ENCODE measurements at regions not wholly inside any gene's neighbourhood (a gene's known extent, or its start where the extent isn't known, plus 50 kb on each side); places are given as distances from the start of the nearest gene placed in this dataset.
"Not testable (repeated sequence)": the region's sequence is repeated elsewhere in the genome, so short reads cannot be mapped to it uniquely, and the experiment has no call there.

GRCh38 chr18:70576276-70577022 lies 287.6 kb downstream of the SOCS6 start:
- Histone ChIP-seq H3K4me3 (ENCODE audit: low read depth, low read length) (no peak overlapping the region), H3K36me3 (ENCODE audit: control insufficient read depth, insufficient read depth, low read length) (no peaks in the 10 kb centered on the region), H3K4me1 (ENCODE audit: control insufficient read depth, insufficient read depth, low read length) (no peaks in the 10 kb centered on the region), H3K9ac (ENCODE audit: low read depth, low read length) (no peak overlapping the region), H3K9me3 (ENCODE audit: control insufficient read depth, insufficient read depth, low read length) (no peaks in the 10 kb centered on the region), H3K27me3 (ENCODE audit: control insufficient read depth, insufficient read depth, low read length) (no peaks in the 10 kb centered on the region)

DNA sequence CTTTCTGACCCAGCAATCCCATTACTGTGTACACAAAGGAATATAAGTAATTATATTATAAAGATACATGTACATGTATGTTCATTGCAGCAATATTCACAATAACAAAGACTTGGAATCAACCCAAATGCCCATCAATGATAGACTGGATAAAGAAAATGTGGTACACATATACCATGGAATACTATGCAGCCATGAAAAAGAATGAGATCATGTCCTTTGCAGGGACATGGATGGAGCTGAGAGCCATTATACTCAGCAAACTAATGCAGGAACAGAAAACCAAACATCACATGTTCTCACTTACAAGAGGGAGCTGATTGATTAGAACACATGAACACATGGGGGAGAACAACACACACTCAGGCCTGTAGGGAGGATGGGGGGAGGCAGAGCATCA lies 286.1 kb downstream of the SOCS6 start:
- not testable (repeated sequence) for H3K4me1 ChIP-seq (ENCODE audit: control insufficient read depth, insufficient read depth, low read length); H3K9ac ChIP-seq (ENCODE audit: low read depth, low read length); H3K36me3 ChIP-seq (ENCODE audit: control insufficient read depth, insufficient read depth, low read length); H3K4me3 ChIP-seq (ENCODE audit: low read depth, low read length); H3K27me3 ChIP-seq (ENCODE audit: control insufficient read depth, insufficient read depth, low read length); H3K9me3 ChIP-seq (ENCODE audit: control insufficient read depth, insufficient read depth, low read length)

GRCh38 chr18:70569647-70570046 lies 280.8 kb downstream of the SOCS6 start:
- not testable (repeated sequence) for H3K9ac ChIP-seq (ENCODE audit: low read depth, low read length)

DNA sequence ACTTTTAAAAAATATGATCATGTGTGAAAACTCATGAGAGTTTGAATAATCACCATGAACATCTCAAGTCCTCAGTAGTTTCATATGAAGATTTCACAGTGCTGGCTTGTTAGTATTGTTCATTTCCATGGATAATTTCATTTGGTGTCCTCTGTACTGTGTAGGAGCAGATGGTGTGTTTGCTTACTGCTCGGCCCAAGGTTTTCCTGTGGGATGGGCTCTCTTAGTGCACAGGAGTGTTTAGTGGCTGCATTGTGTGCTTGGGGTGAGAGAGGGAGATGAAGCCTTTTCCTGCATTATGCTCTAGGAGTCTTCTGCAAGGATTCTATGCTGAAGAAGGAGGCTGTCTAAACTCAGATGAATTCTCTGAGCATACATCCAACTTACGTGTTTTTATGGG lies 270.6 kb downstream of the SOCS6 start:
- Histone ChIP-seq H3K36me3 (ENCODE audit: control insufficient read depth, insufficient read depth, low read length) (no peaks in the 10 kb centered on the region), H3K9ac (ENCODE audit: low read depth, low read length) (no peak overlapping the region), H3K9me3 (ENCODE audit: control insufficient read depth, insufficient read depth, low read length) (no peaks in the 10 kb centered on the region), H3K27me3 (ENCODE audit: control insufficient read depth, insufficient read depth, low read length) (no peaks in the 10 kb centered on the region), H3K4me3 (ENCODE audit: low read depth, low read length) (no peak overlapping the region), H3K4me1 (ENCODE audit: control insufficient read depth, insufficient read depth, low read length) (no peaks in the 10 kb centered on the region)

More at GRCh38 chr18:70569647-70570046, 280.8 kb downstream of the SOCS6 start:
- H3K27me3 ChIP-seq (ENCODE audit: control insufficient read depth, insufficient read depth, low read length); H3K36me3 ChIP-seq (ENCODE audit: control insufficient read depth, insufficient read depth, low read length); H3K4me1 ChIP-seq (ENCODE audit: control insufficient read depth, insufficient read depth, low read length); H3K4me3 ChIP-seq (ENCODE audit: low read depth, low read length); H3K9me3 ChIP-seq (ENCODE audit: control insufficient read depth, insufficient read depth, low read length): not testable (repeated sequence)

DNA sequence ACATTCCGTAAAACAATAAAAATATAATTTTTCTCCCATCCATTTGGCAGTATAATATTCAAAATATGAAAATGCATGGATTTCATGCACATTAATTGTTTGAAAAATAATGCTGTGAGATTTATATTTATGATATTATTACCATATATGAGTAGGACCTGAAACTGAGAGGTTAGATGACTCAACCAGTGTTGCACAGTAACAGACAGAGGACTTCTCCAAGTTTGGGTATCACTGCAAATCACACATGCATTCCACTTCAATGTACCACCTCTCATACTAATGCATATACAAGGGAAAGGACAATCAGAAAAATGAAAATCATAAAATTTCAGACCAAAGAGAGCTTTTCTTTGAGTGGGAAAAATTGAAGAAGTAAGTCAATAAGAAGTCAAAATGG lies 269.5 kb downstream of the SOCS6 start:
- Histone ChIP-seq H3K9me3 (ENCODE audit: control insufficient read depth, insufficient read depth, low read length) (no peaks in the 10 kb centered on the region), H3K4me1 (ENCODE audit: control insufficient read depth, insufficient read depth, low read length) (no peaks in the 10 kb centered on the region), H3K9ac (ENCODE audit: low read depth, low read length) (no peak overlapping the region), H3K27me3 (ENCODE audit: control insufficient read depth, insufficient read depth, low read length) (no peaks in the 10 kb centered on the region), H3K36me3 (ENCODE audit: control insufficient read depth, insufficient read depth, low read length) (no peaks in the 10 kb centered on the region), H3K4me3 (ENCODE audit: low read depth, low read length) (no peak overlapping the region)

DNA sequence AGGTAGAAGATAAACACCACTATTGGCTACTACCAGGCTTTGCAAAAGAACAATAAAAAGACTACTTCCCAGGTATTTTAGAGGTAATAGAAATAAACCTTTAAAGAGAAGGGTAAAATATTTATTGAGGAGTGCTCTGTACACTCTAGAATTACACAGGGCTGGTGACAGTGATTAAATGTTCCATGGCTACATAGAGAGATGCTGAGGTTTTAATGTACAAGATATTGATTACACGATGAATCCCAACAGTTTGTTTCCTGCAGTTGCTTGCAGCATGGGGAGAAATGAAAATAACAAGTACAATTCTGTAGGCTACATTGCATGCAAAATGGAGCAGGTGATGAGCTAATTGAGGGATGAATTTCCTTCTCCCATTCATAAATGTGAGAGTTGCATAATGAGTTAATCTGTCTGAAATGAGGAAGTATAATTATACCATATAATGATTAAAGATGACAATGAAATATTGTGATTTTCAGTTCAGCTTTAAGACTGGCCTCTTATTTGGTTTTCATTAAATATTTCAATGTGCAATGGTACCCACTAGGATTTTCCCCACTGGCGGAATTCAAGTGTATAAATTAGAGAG lies 266.1 kb downstream of the SOCS6 start:
- Histone ChIP-seq H3K27me3 (ENCODE audit: control insufficient read depth, insufficient read depth, low read length) (no peaks in the 10 kb centered on the region), H3K9ac (ENCODE audit: low read depth, low read length) (no peak overlapping the region), H3K36me3 (ENCODE audit: control insufficient read depth, insufficient read depth, low read length) (no peaks in the 10 kb centered on the region), H3K4me1 (ENCODE audit: control insufficient read depth, insufficient read depth, low read length) (no peaks in the 10 kb centered on the region), H3K4me3 (ENCODE audit: low read depth, low read length) (no peak overlapping the region), H3K9me3 (ENCODE audit: control insufficient read depth, insufficient read depth, low read length) (no peaks in the 10 kb centered on the region)

DNA sequence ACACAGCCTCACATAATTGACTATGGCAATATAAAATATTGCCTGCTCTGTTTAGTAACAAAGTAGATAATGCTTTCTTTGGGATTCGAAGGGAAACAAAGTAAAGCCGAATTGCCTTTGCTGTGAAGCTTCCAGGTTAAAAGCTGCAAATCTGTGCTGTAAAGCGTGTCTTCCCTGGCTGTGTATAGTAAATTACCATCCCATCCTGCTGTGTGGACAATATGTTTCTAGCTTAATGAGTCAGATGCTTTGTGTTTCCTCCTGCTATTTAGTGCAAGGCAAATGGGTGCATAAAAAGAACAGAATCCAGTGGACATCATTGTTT lies 265.1 kb downstream of the SOCS6 start:
- Histone ChIP-seq H3K27me3 (ENCODE audit: control insufficient read depth, insufficient read depth, low read length) (no peaks in the 10 kb centered on the region), H3K9me3 (ENCODE audit: control insufficient read depth, insufficient read depth, low read length) (no peaks in the 10 kb centered on the region), H3K9ac (ENCODE audit: low read depth, low read length) (no peak overlapping the region), H3K4me1 (ENCODE audit: control insufficient read depth, insufficient read depth, low read length) (no peaks in the 10 kb centered on the region), H3K4me3 (ENCODE audit: low read depth, low read length) (no peak overlapping the region), H3K36me3 (ENCODE audit: control insufficient read depth, insufficient read depth, low read length) (no peaks in the 10 kb centered on the region)

GRCh38 chr18:70553245-70553935 lies 264.5 kb downstream of the SOCS6 start:
- Histone ChIP-seq H3K9ac (ENCODE audit: low read depth, low read length) (no peak overlapping the region), H3K4me3 (ENCODE audit: low read depth, low read length) (no peak overlapping the region), H3K27me3 (ENCODE audit: control insufficient read depth, insufficient read depth, low read length) (no peaks in the 10 kb centered on the region), H3K9me3 (ENCODE audit: control insufficient read depth, insufficient read depth, low read length) (no peaks in the 10 kb centered on the region), H3K4me1 (ENCODE audit: control insufficient read depth, insufficient read depth, low read length) (no peaks in the 10 kb centered on the region), H3K36me3 (ENCODE audit: control insufficient read depth, insufficient read depth, low read length) (no peaks in the 10 kb centered on the region)

DNA sequence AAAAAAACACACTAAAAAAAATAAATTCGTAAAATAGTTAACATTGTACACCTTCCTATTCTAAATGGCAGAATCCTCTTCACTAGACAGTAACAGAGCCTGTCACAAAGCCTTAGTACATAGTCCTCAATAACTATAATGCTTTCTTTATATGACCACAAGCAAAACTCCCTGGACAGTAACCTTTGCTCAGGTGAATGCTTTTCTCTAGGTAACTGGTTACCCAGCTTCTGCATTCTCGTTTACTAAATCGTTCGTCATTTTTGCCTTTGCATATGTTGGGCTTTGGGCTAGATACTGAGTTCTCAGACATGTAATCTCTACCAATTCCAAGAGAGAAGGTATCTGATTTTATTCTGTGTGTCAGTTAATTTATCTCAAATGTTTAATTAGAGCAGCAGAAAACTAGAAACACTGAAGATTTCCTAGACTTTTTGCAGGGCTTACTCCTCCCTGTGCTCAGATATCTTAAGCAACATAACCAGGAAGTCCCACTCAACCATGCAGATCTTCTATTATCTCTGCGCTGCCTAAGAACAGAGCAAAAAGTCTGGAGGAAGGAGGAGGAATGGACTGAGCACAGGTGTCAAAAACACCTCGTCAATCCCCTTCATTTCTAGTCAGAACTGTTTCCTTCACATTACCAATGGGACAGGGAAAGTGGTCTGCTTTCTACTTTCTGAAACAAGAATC lies 247.7 kb downstream of the SOCS6 start:
- Histone ChIP-seq H3K4me1 (ENCODE audit: control insufficient read depth, insufficient read depth, low read length) (no peaks in the 10 kb centered on the region), H3K27me3 (ENCODE audit: control insufficient read depth, insufficient read depth, low read length) (no peaks in the 10 kb centered on the region), H3K9me3 (ENCODE audit: control insufficient read depth, insufficient read depth, low read length) (no peaks in the 10 kb centered on the region), H3K4me3 (ENCODE audit: low read depth, low read length) (no peak overlapping the region), H3K36me3 (ENCODE audit: control insufficient read depth, insufficient read depth, low read length) (no peaks in the 10 kb centered on the region), H3K9ac (ENCODE audit: low read depth, low read length) (no peak overlapping the region)

DNA sequence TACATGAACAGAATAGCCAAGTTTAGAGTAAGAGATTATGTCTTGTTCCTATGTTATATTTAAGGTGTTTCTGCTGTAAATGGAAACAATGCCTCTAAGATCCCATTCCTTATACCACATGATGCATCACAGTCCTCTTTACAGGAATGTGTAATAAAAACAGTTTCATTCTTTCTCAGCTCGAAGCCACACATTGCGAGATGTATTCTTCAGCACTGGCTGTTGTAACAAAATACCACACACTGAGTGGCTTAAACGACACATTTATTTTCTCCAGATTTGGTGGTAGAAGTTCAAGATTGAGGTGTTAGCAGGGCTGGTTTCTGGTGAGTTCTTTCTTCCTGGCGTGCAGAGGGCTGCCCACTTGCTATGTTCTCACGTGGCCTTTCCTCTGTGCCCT lies 246.2 kb downstream of the SOCS6 start:
- H3K4me1 ChIP-seq (ENCODE audit: control insufficient read depth, insufficient read depth, low read length): no peaks in the 10 kb centered on the region
- no peaks in the 10 kb centered on the region for H3K36me3 ChIP-seq (ENCODE audit: control insufficient read depth, insufficient read depth, low read length)
- no peaks in the 10 kb centered on the region for H3K9me3 ChIP-seq (ENCODE audit: control insufficient read depth, insufficient read depth, low read length)
- H3K4me3 ChIP-seq (ENCODE audit: low read depth, low read length): no peak overlapping the region
- no peak overlapping the region for H3K9ac ChIP-seq (ENCODE audit: low read depth, low read length)
- no peaks in the 10 kb centered on the region for H3K27me3 ChIP-seq (ENCODE audit: control insufficient read depth, insufficient read depth, low read length)

DNA sequence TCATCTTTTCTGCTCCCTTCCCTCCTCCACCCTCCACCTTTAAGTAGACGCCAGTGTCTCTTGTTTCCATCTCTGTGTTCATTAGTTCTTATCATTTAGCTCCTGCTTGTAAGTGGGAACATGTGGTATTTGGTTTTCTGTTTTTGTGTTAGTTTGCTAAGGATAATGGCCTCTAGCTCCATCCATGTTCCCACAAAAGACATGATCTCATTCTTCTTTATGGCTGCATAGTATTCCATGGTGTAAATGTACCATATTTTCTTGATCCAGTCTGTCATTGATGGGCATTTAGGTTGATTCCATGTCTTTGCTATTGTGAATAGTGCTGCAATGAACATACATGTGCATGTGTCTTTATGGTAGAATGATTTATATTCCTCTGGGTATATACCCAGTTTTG lies 236.5 kb downstream of the SOCS6 start:
- not testable (repeated sequence) for H3K9me3 ChIP-seq (ENCODE audit: control insufficient read depth, insufficient read depth, low read length)

DNA sequence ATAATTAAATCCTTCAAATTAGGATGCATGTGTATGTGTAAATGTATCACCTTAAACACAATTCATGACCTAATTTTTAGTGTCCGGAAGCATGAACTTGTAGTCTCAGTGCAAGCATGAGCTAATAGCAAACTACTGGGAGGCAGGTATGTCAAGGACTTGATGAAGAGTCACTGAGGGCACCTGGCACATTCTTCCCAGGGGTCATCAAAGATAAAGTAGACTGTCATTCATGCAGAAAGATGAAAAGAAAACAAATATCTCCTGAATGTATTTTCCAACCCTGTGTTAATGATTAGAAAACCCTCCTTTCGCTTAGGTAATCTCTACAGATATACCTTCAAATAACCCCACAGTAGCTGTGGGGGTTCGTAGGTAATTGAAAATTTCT lies 234.9 kb downstream of the SOCS6 start:
- H3K4me1 ChIP-seq (ENCODE audit: control insufficient read depth, insufficient read depth, low read length): no peaks in the 10 kb centered on the region
- H3K27me3 ChIP-seq (ENCODE audit: control insufficient read depth, insufficient read depth, low read length): no peaks in the 10 kb centered on the region
- H3K4me3 ChIP-seq (ENCODE audit: low read depth, low read length): no peak overlapping the region
- no peak overlapping the region for H3K9ac ChIP-seq (ENCODE audit: low read depth, low read length)
- no peaks in the 10 kb centered on the region for H3K36me3 ChIP-seq (ENCODE audit: control insufficient read depth, insufficient read depth, low read length)
- no peaks in the 10 kb centered on the region for H3K9me3 ChIP-seq (ENCODE audit: control insufficient read depth, insufficient read depth, low read length)

More for the DNA sequence above, 236.5 kb downstream of the SOCS6 start:
- H3K36me3 ChIP-seq (ENCODE audit: control insufficient read depth, insufficient read depth, low read length); H3K4me1 ChIP-seq (ENCODE audit: control insufficient read depth, insufficient read depth, low read length); H3K9ac ChIP-seq (ENCODE audit: low read depth, low read length); H3K4me3 ChIP-seq (ENCODE audit: low read depth, low read length); H3K27me3 ChIP-seq (ENCODE audit: control insufficient read depth, insufficient read depth, low read length): not testable (repeated sequence)
